Mucosa of gallbladder (tissue), 1 donor: ENCODE measurements at regions not wholly inside any gene's neighbourhood (a gene's known extent, or its start where the extent isn't known, plus 50 kb on each side); places are given as distances from the start of the nearest gene placed in this dataset.

Experiments used
- DNase-seq: peaks from one replicate; pipeline ENCODE4 v3.0.0-alpha.2; 2020; ENCODE audit warnings: low spot score
- donor health status: DM: no; HTN: no; CAD: no.

- DNase-seq: no peak
Observed at GRCh38 chr3:22887664-22888291, 315.3 kb upstream of the UBE2E2 start.

GRCh38 chr3:22893101-22893500, 310.0 kb upstream of the UBE2E2 start:
- no peak for DNase-seq

GRCh38 chr3:22893644-22894325, 309.3 kb upstream of the UBE2E2 start:
- DNase-seq: no peak

- no peak for DNase-seq
Observed at GRCh38 chr3:22894865-22895264, 308.3 kb upstream of the UBE2E2 start.

- no peak for DNase-seq
Observed at GRCh38 chr3:22895671-22896070, 307.5 kb upstream of the UBE2E2 start.

- no peak for DNase-seq
Observed at GRCh38 chr3:22898558-22898957, 304.6 kb upstream of the UBE2E2 start.

- DNase-seq: no peak
Observed at GRCh38 chr3:22899441-22899840, 303.7 kb upstream of the UBE2E2 start.

- no peak for DNase-seq
Observed at GRCh38 chr3:22900296-22900695, 302.8 kb upstream of the UBE2E2 start.

GRCh38 chr3:22901684-22902083, 301.4 kb upstream of the UBE2E2 start:
- DNase-seq: no peak

GRCh38 chr3:22907161-22907780, 295.9 kb upstream of the UBE2E2 start:
- no peak for DNase-seq

- DNase-seq: no peak
Observed at GRCh38 chr3:22907796-22908195, 295.3 kb upstream of the UBE2E2 start.

GRCh38 chr3:22908989-22909507, 294.1 kb upstream of the UBE2E2 start:
- DNase-seq: no peak

GRCh38 chr3:22916933-22917332, 286.2 kb upstream of the UBE2E2 start:
- no peak for DNase-seq

- no peak for DNase-seq
Observed at GRCh38 chr3:22920006-22920405, 283.1 kb upstream of the UBE2E2 start.

GRCh38 chr3:22922317-22922716, 280.8 kb upstream of the UBE2E2 start:
- DNase-seq: no peak

- no peak for DNase-seq
Observed at GRCh38 chr3:22923711-22924110, 279.4 kb upstream of the UBE2E2 start.

GRCh38 chr3:22928216-22929110, 274.7 kb upstream of the UBE2E2 start:
- DNase-seq: peak; percentile 23

GRCh38 chr3:22933051-22933840, 269.9 kb upstream of the UBE2E2 start:
- no peak for DNase-seq

GRCh38 chr3:22933841-22934116, 269.3 kb upstream of the UBE2E2 start:
- no peak for DNase-seq

- DNase-seq: no peak
Observed at GRCh38 chr3:22935040-22935439, 268.1 kb upstream of the UBE2E2 start.

GRCh38 chr3:22937536-22937935, 265.6 kb upstream of the UBE2E2 start:
- no peak for DNase-seq
